ENCODE measurements at regions not wholly inside any gene's neighbourhood (a gene's known extent, or its start where the extent isn't known, plus 50 kb on each side); places are given as distances from the start of the nearest gene placed in this dataset.

- no peak overlapping the region for H3K4me2 ChIP-seq (ENCODE audit: low read length)
Measured at GRCh38 chr16:25372716-25373115, 115.1 kb upstream of the ZKSCAN2 start.

GRCh38 chr16:25371342-25371741 lies 113.7 kb upstream of the ZKSCAN2 start:
- Histone ChIP-seq H3K4me3 (ENCODE audit: low read depth, low read length, poor library complexity, severe bottlenecking) (no peak overlapping the region), H3K79me2 (ENCODE audit: insufficient read depth, low read length) (no peaks in the 10 kb centered on the region), H3F3A (ENCODE audit: insufficient read depth, low read length) (no peaks in the 10 kb centered on the region), H3K27me3 (ENCODE audit: insufficient read depth, low read length) (no peaks in the 10 kb centered on the region), H3K27ac (ENCODE audit: low read depth, low read length, poor library complexity, severe bottlenecking) (no peak overlapping the region), H4K20me1 (ENCODE audit: insufficient read depth, low read length) (no peaks in the 10 kb centered on the region), H3K4me2 (ENCODE audit: low read length) (no peak overlapping the region), H3K9me2 (ENCODE audit: low read depth, low read length) (no peaks in the 10 kb centered on the region), H3K36me3 (ENCODE audit: insufficient read depth, low read length) (no peaks in the 10 kb centered on the region), H2AFZ (ENCODE audit: low read length) (no peak overlapping the region), H3K4me1 (ENCODE audit: insufficient read depth, low read length, severe bottlenecking) (no peaks in the 10 kb centered on the region), H3K9me3 (ENCODE audit: low read length) (no peaks in the 10 kb centered on the region), H3K9ac (ENCODE audit: low read length) (no peak overlapping the region)
- TF ChIP-seq CTCF (IDR thresholded peaks at IDR 0.05; ENCODE audit: low read length) = no peak
- TF ChIP-seq EZH2 (IDR thresholded peaks at IDR 0.05; ENCODE audit: borderline replicate concordance, low read length) = no peak

More at GRCh38 chr16:25372716-25373115, 115.1 kb upstream of the ZKSCAN2 start:
- no peaks in the 10 kb centered on the region for H3K27me3 ChIP-seq (ENCODE audit: insufficient read depth, low read length)
- H3K9me2 ChIP-seq (ENCODE audit: low read depth, low read length) = no peaks in the 10 kb centered on the region
- TF ChIP-seq CTCF (IDR thresholded peaks at IDR 0.05; ENCODE audit: low read length) (no peak), EZH2 (IDR thresholded peaks at IDR 0.05; ENCODE audit: borderline replicate concordance, low read length) (no peak)
- H3F3A ChIP-seq (ENCODE audit: insufficient read depth, low read length) = no peaks in the 10 kb centered on the region
- H3K4me1 ChIP-seq (ENCODE audit: insufficient read depth, low read length, severe bottlenecking) = no peaks in the 10 kb centered on the region
- H3K36me3 ChIP-seq (ENCODE audit: insufficient read depth, low read length) = no peaks in the 10 kb centered on the region
- H3K79me2 ChIP-seq (ENCODE audit: insufficient read depth, low read length) = no peaks in the 10 kb centered on the region
- no peak overlapping the region for H3K9ac ChIP-seq (ENCODE audit: low read length)
- no peak overlapping the region for H3K4me3 ChIP-seq (ENCODE audit: low read depth, low read length, poor library complexity, severe bottlenecking)
- no peak overlapping the region for H3K27ac ChIP-seq (ENCODE audit: low read depth, low read length, poor library complexity, severe bottlenecking)
- no peaks in the 10 kb centered on the region for H4K20me1 ChIP-seq (ENCODE audit: insufficient read depth, low read length)
- H3K9me3 ChIP-seq (ENCODE audit: low read length) = no peaks in the 10 kb centered on the region
- H2AFZ ChIP-seq (ENCODE audit: low read length) = no peak overlapping the region

- Histone ChIP-seq H3K9ac (ENCODE audit: low read length) (no peak overlapping the region), H3K36me3 (ENCODE audit: insufficient read depth, low read length) (no peaks in the 10 kb centered on the region), H3K9me3 (ENCODE audit: low read length) (no peaks in the 10 kb centered on the region), H3K27me3 (ENCODE audit: insufficient read depth, low read length) (no peaks in the 10 kb centered on the region), H3K4me1 (ENCODE audit: insufficient read depth, low read length, severe bottlenecking) (no peaks in the 10 kb centered on the region), H3K79me2 (ENCODE audit: insufficient read depth, low read length) (no peaks in the 10 kb centered on the region), H3K4me2 (ENCODE audit: low read length) (no peak overlapping the region), H3F3A (ENCODE audit: insufficient read depth, low read length) (no peaks in the 10 kb centered on the region), H2AFZ (ENCODE audit: low read length) (no peak overlapping the region), H3K4me3 (ENCODE audit: low read depth, low read length, poor library complexity, severe bottlenecking) (no peak overlapping the region), H3K9me2 (ENCODE audit: low read depth, low read length) (no peaks in the 10 kb centered on the region), H3K27ac (ENCODE audit: low read depth, low read length, poor library complexity, severe bottlenecking) (no peak overlapping the region), H4K20me1 (ENCODE audit: insufficient read depth, low read length) (no peaks in the 10 kb centered on the region)
- TF ChIP-seq EZH2 (IDR thresholded peaks at IDR 0.05; ENCODE audit: borderline replicate concordance, low read length) (no peak), CTCF (IDR thresholded peaks at IDR 0.05; ENCODE audit: low read length) (no peak)
Measured at GRCh38 chr16:25370541-25370940, 112.9 kb upstream of the ZKSCAN2 start.
